ENCODE measurements at regions not wholly inside any gene's neighbourhood (a gene's known extent, or its start where the extent isn't known, plus 50 kb on each side); places are given as distances from the start of the nearest gene placed in this dataset.

DNA sequence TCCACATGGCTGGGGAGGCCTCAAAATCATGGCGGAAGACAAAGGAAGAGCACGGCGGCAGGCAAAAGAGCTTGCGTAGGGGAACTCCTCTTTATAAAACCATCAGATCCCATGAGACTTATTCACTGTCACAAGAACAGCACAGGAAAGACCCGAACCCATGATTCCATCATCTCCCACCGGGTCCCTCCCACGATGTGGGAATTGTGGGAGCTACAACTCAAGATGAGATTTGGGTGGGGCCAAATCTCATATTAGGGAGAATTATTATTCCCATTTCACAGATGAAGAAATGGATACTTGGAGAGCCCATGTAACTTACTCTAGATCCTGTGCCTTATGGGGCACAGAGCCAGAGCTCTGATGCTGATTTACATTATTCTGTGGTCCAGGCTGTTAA, 322.6 kb downstream of the PCNX1 start:
- no peak overlapping the region for H3K4me3 ChIP-seq
- no peaks in the 10 kb centered on the region for H4K20me1 ChIP-seq (replicated peaks; ENCODE audit: control insufficient read depth, insufficient read depth, low read length)
- H3K9me1 ChIP-seq (ENCODE audit: control insufficient read depth, insufficient read depth, low read length) = no peaks in the 10 kb centered on the region
- no peak for FAIRE-seq
- ChIA-PET POLR2A (no interaction called here), CTCF (ENCODE audit: low intra/inter-chr PET ratio) (no interaction called here)
- H2AFZ ChIP-seq (ENCODE audit: low read depth, low read length) = no peak overlapping the region
- no peaks in the 10 kb centered on the region for H3K9me3 ChIP-seq (replicated peaks; ENCODE audit: control insufficient read depth, insufficient read depth, low read depth, low read length)
- no peak for DNase-seq (ENCODE audit: extremely low read depth in 1 of 4, low spot score in 3 of 4)
- no peak overlapping the region for H3K27ac ChIP-seq (ENCODE audit: extremely low read depth, low read depth, low read length)
- in situ Hi-C loops (cut with MboI) = no loop called here
- H3K4me1 ChIP-seq (replicated peaks in 1 of 2; ENCODE audit: control insufficient read depth in 2 of 2, insufficient read depth in 2 of 2, low read length in 2 of 2) = peaks cover 2 to 17% of the 10 kb centered on the region in 2 experiments; a peak in 3 of 5 replicates
- no peaks in the 10 kb centered on the region; a peak in 1 of 5 replicates for H3K27me3 ChIP-seq (ENCODE audit: control insufficient read depth in 2 of 2, insufficient read depth in 2 of 2, low read length in 2 of 2)
- WGBS (ENCODE audit: insufficient coverage, low coverage, missing lambda C conversion rate) = 29% methylated on average over 4 of the region's 7 CpGs
- H3K4me2 ChIP-seq (ENCODE audit: insufficient read depth, low read length) = no peak overlapping the region
- no TSS peak for BruUV-seq (replicated peaks)
- no peak overlapping the region for H3K9ac ChIP-seq (ENCODE audit: insufficient read depth in 1 of 2, low read depth in 2 of 2, low read length in 2 of 2)
- H3K36me3 ChIP-seq (ENCODE audit: control insufficient read depth, insufficient read depth, low read length) = no peaks in the 10 kb centered on the region
- intact Hi-C loops (cut with micrococcal nuclease) = no loop called here
- H3K79me2 ChIP-seq (ENCODE audit: control insufficient read depth, insufficient read depth, low read length) = no peaks in the 10 kb centered on the region
- no peak for ATAC-seq
- TF ChIP-seq ZC3H8 (IDR thresholded peaks at IDR 0.05) = no peak

DNA sequence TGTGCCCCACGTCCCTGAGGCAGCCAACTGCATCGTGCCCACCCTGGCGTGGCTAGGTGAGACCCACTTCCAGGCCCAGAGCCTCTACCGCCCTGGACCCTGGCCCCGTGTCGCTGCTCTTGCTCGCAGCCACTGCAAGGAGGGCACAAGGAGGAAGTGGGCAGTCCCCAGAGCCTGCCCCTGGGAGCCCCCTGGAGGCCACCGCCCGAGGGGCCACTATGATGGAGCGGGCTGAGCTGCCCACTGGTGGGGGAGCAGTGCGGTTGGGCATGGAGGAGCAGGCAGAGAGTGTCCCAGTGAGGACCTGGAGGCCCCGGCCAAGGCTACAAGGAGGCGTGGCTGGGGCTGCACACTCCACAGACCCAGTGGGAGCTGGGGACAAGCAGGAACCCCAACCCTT, 323.6 kb downstream of the PCNX1 start:
- intact Hi-C loops (cut with micrococcal nuclease) = no loop called here
- TF ChIP-seq, protein P1, sequence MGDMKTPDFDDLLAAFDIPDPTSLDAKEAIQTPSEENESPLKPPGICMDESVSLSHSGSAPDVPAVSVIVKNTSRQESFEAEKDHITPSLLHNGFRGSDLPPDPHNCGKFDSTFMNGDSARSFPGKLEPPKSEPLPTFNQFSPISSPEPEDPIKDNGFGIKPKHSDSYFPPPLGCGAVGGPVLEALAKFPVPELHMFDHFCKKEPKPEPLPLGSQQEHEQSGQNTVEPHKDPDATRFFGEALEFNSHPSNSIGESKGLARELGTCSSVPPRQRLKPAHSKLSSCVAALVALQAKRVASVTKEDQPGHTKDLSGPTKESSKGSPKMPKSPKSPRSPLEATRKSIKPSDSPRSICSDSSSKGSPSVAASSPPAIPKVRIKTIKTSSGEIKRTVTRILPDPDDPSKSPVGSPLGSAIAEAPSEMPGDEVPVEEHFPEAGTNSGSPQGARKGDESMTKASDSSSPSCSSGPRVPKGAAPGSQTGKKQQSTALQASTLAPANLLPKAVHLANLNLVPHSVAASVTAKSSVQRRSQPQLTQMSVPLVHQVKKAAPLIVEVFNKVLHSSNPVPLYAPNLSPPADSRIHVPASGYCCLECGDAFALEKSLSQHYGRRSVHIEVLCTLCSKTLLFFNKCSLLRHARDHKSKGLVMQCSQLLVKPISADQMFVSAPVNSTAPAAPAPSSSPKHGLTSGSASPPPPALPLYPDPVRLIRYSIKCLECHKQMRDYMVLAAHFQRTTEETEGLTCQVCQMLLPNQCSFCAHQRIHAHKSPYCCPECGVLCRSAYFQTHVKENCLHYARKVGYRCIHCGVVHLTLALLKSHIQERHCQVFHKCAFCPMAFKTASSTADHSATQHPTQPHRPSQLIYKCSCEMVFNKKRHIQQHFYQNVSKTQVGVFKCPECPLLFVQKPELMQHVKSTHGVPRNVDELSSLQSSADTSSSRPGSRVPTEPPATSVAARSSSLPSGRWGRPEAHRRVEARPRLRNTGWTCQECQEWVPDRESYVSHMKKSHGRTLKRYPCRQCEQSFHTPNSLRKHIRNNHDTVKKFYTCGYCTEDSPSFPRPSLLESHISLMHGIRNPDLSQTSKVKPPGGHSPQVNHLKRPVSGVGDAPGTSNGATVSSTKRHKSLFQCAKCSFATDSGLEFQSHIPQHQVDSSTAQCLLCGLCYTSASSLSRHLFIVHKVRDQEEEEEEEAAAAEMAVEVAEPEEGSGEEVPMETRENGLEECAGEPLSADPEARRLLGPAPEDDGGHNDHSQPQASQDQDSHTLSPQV (IDR thresholded peaks at IDR 0.05) = no peak
- TF ChIP-seq, protein P2, sequence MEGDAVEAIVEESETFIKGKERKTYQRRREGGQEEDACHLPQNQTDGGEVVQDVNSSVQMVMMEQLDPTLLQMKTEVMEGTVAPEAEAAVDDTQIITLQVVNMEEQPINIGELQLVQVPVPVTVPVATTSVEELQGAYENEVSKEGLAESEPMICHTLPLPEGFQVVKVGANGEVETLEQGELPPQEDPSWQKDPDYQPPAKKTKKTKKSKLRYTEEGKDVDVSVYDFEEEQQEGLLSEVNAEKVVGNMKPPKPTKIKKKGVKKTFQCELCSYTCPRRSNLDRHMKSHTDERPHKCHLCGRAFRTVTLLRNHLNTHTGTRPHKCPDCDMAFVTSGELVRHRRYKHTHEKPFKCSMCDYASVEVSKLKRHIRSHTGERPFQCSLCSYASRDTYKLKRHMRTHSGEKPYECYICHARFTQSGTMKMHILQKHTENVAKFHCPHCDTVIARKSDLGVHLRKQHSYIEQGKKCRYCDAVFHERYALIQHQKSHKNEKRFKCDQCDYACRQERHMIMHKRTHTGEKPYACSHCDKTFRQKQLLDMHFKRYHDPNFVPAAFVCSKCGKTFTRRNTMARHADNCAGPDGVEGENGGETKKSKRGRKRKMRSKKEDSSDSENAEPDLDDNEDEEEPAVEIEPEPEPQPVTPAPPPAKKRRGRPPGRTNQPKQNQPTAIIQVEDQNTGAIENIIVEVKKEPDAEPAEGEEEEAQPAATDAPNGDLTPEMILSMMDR (IDR thresholded peaks at IDR 0.05 in 2 of 3, conservative IDR thresholded peaks at IDR 0.05 in 1 of 3; ENCODE audit: insufficient read depth in 2 of 3, low read depth in 1 of 3, low read length in 3 of 3) = peak in 1 of 3 experiments; percentile 20; a peak in 1 of 6 replicates
- Histone ChIP-seq H3K9ac (ENCODE audit: insufficient read depth in 1 of 2, low read depth in 2 of 2, low read length in 2 of 2) (no peak overlapping the region), H3K4me1 (replicated peaks in 1 of 2; ENCODE audit: control insufficient read depth in 2 of 2, insufficient read depth in 2 of 2, low read length in 2 of 2) (peaks cover 2 to 17% of the 10 kb centered on the region in 2 experiments; a peak in 3 of 5 replicates), H2AFZ (ENCODE audit: low read depth, low read length) (no peak overlapping the region), H3K36me3 (ENCODE audit: control insufficient read depth, insufficient read depth, low read length) (no peaks in the 10 kb centered on the region), H3K9me1 (ENCODE audit: control insufficient read depth, insufficient read depth, low read length) (no peaks in the 10 kb centered on the region), H3K27me3 (ENCODE audit: control insufficient read depth in 2 of 2, insufficient read depth in 2 of 2, low read length in 2 of 2) (no peaks in the 10 kb centered on the region; a peak in 1 of 5 replicates), H3K9me3 (replicated peaks; ENCODE audit: control insufficient read depth, insufficient read depth, low read depth, low read length) (no peaks in the 10 kb centered on the region), H4K20me1 (replicated peaks; ENCODE audit: control insufficient read depth, insufficient read depth, low read length) (no peaks in the 10 kb centered on the region), H3K4me3 (no peak overlapping the region), H3K4me2 (ENCODE audit: insufficient read depth, low read length) (no peak overlapping the region), H3K79me2 (ENCODE audit: control insufficient read depth, insufficient read depth, low read length) (no peaks in the 10 kb centered on the region), H3K27ac (ENCODE audit: extremely low read depth, low read depth, low read length) (no peak overlapping the region)
- FAIRE-seq = no peak
- CTCF ChIA-PET (ENCODE audit: low intra/inter-chr PET ratio) = no interaction called here
- ATAC-seq = no peak
- DNase-seq (ENCODE audit: extremely low read depth in 1 of 4, low spot score in 3 of 4) = no peak
- in situ Hi-C loops (cut with MboI) = no loop called here
- POLR2A ChIA-PET = no interaction called here
- WGBS (ENCODE audit: insufficient coverage, low coverage, missing lambda C conversion rate) = 49% methylated on average over 4 of the region's 13 CpGs
- BruUV-seq (replicated peaks) = no TSS peak

Measured in K562 (cell line).